ENCODE measurements at regions not wholly inside any gene's neighbourhood (a gene's known extent, or its start where the extent isn't known, plus 50 kb on each side); places are given as distances from the start of the nearest gene placed in this dataset.
"Not testable (repeated sequence)": the region's sequence is repeated elsewhere in the genome, so short reads cannot be mapped to it uniquely, and the experiment has no call there.

DNA sequence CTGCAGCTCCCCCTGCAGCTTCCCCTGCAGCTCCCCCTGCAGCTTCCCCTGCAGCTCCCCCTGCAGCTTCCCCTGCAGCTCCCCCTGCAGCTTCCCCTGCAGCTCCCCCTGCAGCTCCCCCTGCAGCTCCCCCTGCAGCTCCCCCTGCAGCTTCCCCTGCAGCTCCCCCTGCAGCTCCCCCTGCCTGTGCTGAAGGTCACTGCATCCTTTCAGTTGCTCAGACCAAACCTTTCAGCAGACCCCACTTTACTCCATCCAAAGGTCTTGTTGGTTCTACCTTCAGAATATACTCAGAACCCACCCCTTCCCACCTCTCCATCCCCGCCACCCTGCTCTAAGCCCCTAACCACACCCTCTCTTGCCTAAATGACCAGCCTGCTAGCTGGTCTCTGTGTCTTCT, 120.0 kb downstream of the TEX29 start:
- not testable (repeated sequence) for TF ChIP-seq POLR2AphosphoS5 (IDR thresholded peaks at IDR 0.05)
- TF ChIP-seq, protein P1, sequence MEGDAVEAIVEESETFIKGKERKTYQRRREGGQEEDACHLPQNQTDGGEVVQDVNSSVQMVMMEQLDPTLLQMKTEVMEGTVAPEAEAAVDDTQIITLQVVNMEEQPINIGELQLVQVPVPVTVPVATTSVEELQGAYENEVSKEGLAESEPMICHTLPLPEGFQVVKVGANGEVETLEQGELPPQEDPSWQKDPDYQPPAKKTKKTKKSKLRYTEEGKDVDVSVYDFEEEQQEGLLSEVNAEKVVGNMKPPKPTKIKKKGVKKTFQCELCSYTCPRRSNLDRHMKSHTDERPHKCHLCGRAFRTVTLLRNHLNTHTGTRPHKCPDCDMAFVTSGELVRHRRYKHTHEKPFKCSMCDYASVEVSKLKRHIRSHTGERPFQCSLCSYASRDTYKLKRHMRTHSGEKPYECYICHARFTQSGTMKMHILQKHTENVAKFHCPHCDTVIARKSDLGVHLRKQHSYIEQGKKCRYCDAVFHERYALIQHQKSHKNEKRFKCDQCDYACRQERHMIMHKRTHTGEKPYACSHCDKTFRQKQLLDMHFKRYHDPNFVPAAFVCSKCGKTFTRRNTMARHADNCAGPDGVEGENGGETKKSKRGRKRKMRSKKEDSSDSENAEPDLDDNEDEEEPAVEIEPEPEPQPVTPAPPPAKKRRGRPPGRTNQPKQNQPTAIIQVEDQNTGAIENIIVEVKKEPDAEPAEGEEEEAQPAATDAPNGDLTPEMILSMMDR (IDR thresholded peaks at IDR 0.05): peak in 1 of 4 experiments; percentile 8

Measured in sigmoid colon (tissue), 4 donors.